Inferior parietal cortex (tissue), 1 donor: ENCODE measurements at regions not wholly inside any gene's neighbourhood (a gene's known extent, or its start where the extent isn't known, plus 50 kb on each side); places are given as distances from the start of the nearest gene placed in this dataset.

Source experiments
- DNase-seq: peaks from one replicate; pipeline ENCODE4 v3.0.0-alpha.2; 2016; ENCODE audit errors: extremely low spot score

GRCh38 chr17:13228225-13228624, 210.4 kb upstream of the ELAC2 start:
- DNase-seq, result no peak

- DNase-seq, result no peak
Measured at GRCh38 chr17:13222975-13223374, 205.1 kb upstream of the ELAC2 start.

GRCh38 chr17:13212860-13213259, 195.0 kb upstream of the ELAC2 start:
- DNase-seq, result no peak

GRCh38 chr17:13209081-13209480, 191.3 kb upstream of the ELAC2 start:
- DNase-seq, result no peak

- DNase-seq, result no peak
Measured at GRCh38 chr17:13204607-13205237, 186.9 kb upstream of the ELAC2 start.

GRCh38 chr17:13202835-13203234, 185.0 kb upstream of the ELAC2 start:
- DNase-seq, result no peak

- DNase-seq, result no peak
Measured at GRCh38 chr17:13200671-13201070, 182.8 kb upstream of the ELAC2 start.

- DNase-seq, result no peak
Measured at GRCh38 chr17:13199425-13199824, 181.6 kb upstream of the ELAC2 start.

GRCh38 chr17:13197586-13197985, 179.8 kb upstream of the ELAC2 start:
- no peak for DNase-seq

GRCh38 chr17:13194887-13195286, 177.1 kb upstream of the ELAC2 start:
- no peak for DNase-seq

- DNase-seq, result no peak
Measured at GRCh38 chr17:13182854-13183253, 165.0 kb upstream of the ELAC2 start.

- no peak for DNase-seq
Measured at GRCh38 chr17:13182450-13182849, 164.6 kb upstream of the ELAC2 start.

- no peak for DNase-seq
Measured at GRCh38 chr17:13181683-13182082, 163.9 kb upstream of the ELAC2 start.

GRCh38 chr17:13176436-13176835, 158.6 kb upstream of the ELAC2 start:
- DNase-seq, result no peak

GRCh38 chr17:13171790-13172189, 154.0 kb upstream of the ELAC2 start:
- DNase-seq, result no peak

- DNase-seq, result no peak
Measured at GRCh38 chr17:13162361-13162760, 144.5 kb upstream of the ELAC2 start.

GRCh38 chr17:13160790-13161189, 143.0 kb upstream of the ELAC2 start:
- DNase-seq, result no peak

GRCh38 chr17:13160296-13160695, 142.5 kb upstream of the ELAC2 start:
- no peak for DNase-seq

GRCh38 chr17:13158494-13159240, 140.8 kb upstream of the ELAC2 start:
- DNase-seq, result no peak

- DNase-seq, result no peak
Measured at GRCh38 chr17:13157656-13158055, 139.8 kb upstream of the ELAC2 start.

GRCh38 chr17:13154930-13155329, 137.1 kb upstream of the ELAC2 start:
- no peak for DNase-seq

- no peak for DNase-seq
Measured at GRCh38 chr17:13154398-13154797, 136.6 kb upstream of the ELAC2 start.

GRCh38 chr17:13153036-13153435, 135.2 kb upstream of the ELAC2 start:
- no peak for DNase-seq

GRCh38 chr17:13152501-13152900, 134.7 kb upstream of the ELAC2 start:
- no peak for DNase-seq
